GM18499 (cell line): ENCODE measurements at regions not wholly inside any gene's neighbourhood (a gene's known extent, or its start where the extent isn't known, plus 50 kb on each side); places are given as distances from the start of the nearest gene placed in this dataset.
A peak's percentile ranks its signal among the peaks of the same experiment; 100 is the strongest.
"Not testable (repeated sequence)": the region's sequence is repeated elsewhere in the genome, so short reads cannot be mapped to it uniquely, and the experiment has no call there.

Experiments used
- ATAC-seq: cut with Tn5 transposase; IDR thresholded peaks from one replicate; pipeline ENCODE4 v1.9.1; 2021; ENCODE audit warnings: moderate number of reproducible peaks; ENCODE audit not compliant: insufficient read depth, unreplicated experiment

DNA sequence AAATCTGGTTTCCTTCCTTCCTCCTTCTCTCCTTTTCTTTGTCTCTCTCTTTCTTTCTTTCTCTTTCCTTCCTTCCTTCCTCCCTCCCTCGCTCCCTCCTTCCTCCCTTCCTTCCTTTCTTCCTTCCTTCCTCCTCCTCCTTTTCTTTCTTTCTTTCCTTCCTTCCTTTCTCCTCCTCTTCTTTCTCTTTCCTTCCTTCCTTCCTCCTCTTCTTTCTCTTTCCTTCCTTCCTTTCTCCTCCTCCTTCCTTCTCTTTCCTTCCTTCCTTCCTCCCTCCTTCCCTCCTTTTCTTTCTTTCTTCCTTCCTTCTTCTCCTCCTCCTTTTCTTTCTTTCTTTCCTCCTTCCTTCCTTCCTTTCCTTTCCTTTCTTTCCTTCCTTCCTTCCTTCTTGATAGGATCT is 61.2 kb downstream of the VIP start:
- ATAC-seq = no peak

DNA sequence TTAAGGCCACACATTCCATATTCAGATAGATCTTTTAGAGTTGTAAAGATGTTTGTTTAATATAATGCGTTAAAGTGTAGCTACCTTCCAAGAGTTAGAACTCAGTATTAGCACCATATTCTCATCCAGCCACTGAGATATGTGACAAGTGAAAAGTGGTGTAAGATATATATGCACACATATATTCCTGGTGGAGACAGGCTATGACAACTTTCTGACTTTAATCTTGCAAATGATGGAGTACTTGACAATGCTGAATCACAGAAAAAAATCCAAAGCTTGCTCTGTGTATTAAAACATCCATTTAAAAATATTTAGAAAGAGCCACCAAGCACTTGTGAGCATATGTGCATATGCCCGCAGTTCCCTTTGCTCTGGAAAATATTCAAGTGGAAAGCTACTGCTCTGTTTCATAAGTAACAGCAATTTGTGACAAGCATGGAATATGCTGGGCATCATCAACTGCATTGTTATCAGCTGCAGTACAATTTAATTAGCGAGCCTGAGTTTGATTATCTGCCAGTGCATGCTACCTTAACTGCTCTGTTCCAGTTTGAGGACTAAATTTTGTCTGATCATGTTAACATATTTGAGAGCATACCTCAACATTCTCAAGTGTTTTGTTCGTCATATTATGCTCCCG is 64.8 kb downstream of the VIP start:
- ATAC-seq = no peak

DNA sequence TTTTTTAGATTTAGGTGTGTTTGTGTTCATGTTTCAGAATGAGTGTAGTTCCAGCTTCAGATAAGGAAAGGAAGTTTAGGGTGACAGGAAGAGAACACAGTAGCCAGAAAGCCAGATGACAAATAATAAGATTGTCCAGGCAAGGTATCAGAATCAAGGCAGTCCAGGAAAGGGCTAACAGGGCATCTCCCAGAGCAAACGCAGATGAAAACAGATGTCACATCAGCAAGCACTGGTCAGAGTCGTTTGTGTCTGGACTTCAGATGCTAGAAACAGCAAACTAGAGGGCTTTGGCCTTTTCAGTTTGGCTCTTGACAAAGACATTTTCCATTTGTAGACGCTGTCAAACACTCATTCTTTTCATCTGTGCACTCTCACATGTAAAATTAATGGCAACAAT is 65.5 kb downstream of the VIP start:
- no peak for ATAC-seq

DNA sequence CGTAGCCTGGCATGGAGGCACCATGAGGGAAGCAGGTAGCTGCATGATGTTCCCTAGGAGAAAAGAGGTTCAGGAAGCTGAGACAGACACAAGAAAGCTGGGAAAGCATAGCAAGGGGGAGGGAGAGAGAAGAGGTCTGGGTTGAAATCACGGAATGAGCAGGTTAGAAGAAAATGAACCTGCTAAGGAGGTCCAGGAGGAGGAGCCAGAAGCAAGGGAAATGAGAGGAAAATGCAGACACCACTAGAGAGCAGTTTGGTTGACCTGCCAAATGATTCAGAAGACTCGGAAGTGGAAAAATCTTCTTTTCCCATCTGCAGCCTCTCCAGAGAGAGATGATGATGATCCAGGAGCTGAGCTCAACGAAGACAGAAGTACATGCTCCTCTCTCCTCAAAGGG is 70.9 kb downstream of the VIP start:
- no peak for ATAC-seq

DNA sequence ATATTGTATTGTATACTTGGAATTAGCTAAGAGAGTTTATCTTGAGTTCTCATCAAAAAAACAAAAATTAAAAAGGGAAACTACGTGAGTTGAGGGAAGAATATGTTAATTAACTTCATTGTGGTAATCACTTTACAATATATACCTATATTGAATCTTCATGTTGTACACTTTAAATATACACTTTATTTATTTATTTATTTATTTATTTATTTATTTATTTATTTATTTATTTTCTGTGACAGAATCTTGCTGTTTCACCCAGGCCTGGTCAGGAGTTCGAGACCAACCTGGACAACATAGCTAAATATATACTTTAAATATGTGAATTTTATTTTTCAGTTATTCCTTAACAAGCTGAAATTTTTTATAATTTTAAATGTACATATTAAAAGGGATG is 74.1 kb downstream of the VIP start:
- ATAC-seq = no peak

DNA sequence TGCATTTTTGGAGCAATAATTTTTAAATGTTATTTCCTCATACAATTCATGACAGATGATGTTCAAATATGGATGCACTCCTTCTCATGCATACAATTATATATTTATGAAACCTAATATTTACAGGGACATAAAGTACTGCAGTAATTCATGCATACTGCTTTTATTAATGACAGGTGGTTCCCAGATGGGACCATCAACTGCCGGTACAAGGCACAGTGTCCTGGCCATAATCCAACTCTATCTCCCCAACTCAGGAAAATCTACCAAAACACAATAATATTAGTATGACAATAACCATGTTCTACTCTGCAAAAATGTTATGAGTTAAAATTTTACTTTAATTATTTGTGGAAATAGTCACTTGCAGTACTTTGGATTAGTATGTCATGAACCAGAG is 77.8 kb downstream of the VIP start:
- ATAC-seq = no peak

DNA sequence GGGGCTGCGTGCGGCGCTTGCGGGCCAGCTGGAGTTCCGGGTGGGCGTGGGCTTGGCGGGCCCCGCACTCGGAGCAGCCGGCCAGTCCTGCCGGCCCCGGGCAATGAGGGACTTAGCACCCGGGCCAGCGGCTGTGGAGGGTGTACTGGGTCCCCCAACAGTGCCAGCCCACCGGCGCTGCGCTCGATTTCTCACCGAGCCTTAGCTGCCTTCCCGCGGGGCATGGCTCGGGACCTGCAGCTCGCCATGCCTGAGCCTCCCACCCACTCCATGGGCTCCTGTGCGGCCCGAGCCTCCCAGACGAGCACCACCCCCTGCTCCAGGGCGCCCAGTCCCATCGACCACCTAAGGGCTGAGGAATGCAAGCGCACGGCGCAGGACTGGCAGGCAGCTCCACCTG is 83.8 kb downstream of the VIP start:
- ATAC-seq = not testable (repeated sequence)

DNA sequence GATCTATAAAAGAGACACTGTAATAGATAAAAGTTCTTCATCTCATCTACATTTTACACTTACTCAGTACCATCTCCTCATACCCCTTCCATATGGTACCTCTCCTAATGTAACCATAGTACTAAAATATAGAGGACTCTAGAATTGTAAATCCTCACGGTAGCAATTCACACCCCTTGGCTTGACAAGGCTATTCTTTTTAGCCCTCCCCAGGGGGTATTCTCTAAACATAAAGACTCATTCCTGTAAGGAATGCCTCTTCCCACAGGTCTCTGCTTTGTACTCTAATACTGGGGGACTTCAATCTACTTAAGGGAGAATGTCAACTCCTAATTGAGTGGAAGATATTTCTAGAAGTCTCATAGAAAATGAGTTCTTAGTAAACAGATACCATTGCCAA is 85.9 kb downstream of the VIP start:
- no peak for ATAC-seq

DNA sequence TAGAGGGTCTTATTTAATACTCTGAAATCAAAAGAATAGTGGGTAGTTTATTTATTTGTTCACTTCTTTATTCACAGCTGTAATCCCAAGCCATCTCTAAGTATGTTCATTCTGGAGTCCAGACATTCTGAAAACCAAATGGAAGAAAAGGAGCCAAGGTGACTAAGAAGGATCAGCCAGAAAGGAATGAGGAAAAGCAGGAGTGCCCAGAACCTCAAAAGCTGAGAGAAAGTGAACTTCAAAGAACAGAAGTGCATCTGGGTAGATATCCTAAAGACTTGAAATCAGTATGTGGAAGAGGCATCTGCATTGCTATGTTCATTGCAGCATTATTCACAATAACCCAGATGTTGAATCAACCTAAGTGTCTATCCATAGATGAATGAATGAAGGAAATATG is 94.8 kb downstream of the VIP start:
- no peak for ATAC-seq

DNA sequence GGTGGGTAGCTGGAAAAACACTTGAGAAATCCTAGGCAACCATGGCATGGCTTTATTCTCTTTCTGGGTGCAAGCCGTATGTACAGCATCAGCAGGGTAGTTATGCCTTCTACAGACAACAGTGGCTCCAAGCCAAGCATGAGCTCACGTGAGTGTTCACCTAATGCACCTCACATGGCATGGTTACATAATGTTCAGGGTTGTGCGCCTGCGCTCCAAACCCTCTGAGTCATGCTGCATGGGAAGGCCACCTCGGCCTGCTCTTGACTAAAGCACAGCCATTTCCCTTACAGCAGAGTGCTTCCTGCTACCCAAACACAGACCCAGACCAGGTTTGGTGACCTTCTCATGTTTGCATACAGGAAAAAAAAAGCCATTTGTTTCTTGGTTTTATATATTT is 96.2 kb downstream of the VIP start:
- ATAC-seq = no peak

DNA sequence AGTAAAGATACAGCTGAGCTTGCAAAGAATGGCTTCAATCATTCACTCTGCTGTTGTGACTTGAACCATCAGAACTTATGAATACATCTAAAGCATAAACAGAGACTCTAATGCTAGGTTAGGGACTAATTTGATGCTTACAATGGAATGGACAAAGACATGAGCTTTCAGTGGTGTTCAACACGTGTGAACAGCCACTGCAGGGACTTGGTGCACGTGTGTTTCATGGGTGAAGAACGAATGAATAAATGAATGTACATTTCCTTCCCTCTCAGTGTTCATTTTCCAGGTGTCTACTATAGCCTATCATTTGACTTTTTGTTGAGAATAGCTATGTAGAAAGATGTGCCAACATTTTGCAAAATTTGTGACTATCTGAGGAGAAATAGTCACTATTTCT is 98.3 kb downstream of the VIP start:
- ATAC-seq = no peak

DNA sequence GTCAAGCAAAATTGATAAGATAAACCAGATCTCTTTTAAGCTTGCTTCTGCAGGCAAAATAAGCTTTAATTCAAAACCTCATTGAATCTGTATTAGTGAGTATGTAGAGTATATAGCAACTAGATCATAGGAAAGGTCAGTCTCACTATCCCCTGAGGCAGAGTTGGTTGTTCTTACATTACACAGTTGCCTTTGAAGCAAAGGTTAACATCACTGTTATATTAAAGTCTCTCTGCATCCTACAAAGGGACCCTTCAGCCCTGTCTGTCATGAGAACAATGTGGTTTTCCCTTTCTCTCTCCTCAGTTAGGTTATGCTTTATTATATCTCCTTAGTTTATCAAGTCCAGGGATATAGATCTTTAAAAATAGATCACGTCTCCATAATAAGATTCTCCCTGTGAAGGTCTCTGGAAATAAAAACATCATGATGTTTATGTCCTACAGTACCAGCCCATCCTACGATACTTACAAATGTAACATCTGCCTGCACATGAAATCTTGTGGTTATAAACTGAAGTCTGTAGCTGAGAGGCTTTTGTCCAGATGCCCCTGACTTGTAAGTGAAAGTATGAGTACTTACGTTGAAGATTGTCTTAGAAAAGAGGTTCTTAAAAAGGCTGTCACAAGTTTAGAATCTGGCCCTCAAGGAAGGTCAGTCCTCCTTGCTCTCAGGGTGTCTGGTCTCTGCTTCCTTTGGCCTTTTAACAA is 103.6 kb downstream of the VIP start:
- ATAC-seq = no peak

DNA sequence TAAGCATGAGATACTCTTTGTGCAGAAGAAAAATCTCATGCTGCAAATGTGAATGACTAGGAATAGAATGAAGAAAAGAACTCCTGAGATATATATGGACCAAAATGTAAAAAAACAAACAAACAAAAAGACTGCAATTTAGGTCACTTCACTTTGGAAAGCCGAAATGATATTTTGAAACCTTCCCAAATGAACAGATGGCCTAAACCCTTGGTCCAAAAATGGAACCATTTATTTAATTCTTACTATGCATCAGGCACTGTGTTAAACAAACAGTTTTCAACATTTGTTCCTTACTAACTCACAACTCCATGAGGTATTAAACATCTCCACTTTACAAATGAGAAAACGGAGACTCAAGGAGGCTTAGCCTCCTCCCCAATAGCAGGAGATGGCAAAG is 107.5 kb downstream of the VIP start:
- no peak for ATAC-seq

DNA sequence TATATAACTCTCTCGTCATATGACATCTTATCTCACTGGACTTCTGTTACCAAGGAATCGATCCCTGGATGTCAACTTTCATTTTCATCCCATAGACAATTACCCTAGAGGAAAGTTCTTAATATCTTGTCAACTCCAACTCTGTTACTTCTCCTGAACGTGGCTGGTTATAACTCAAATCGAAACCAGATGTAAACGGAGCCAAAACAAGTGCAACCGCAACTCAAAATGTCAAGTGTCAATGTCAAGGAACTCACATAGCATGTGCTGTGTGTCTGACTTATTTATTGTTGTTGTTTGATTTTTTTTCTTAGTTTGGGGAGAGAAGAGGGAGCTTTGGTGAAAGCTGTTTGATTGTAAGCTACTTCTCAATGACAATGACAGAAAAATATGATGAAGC is 108.6 kb downstream of the VIP start:
- no peak for ATAC-seq

DNA sequence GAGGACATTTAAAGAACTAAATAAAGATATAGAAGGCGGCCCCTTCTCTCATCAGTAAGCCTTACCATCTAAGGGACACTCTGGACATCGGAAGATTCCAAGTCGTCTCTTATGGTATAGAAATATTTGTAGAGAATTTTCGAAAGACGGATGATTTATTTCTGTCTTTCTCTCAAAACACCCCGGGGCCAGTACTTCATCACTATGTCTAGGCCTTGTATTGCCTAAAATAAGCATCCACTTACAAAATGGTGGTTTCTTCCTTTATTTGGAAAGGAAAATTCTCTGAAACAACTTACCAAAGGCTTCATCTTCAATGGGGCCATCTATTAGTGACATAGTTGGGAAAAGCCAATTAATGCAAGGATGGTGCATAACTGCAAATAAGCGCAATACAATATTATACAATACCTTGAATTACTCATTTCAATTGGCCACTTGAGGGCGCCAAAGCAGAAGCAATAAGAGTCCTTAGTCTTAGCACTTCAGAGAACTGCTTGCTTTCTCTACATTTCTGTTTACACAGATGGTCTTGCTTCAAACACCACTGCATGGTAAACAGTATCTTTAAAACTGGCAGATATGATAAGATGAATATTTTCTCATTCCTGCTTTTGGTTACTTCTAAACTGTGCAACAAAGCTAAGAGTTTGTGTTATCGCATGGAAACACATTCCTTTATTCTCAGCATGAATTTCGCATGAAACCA is 113.2 kb downstream of the VIP start:
- peak; percentile 89 for ATAC-seq

DNA sequence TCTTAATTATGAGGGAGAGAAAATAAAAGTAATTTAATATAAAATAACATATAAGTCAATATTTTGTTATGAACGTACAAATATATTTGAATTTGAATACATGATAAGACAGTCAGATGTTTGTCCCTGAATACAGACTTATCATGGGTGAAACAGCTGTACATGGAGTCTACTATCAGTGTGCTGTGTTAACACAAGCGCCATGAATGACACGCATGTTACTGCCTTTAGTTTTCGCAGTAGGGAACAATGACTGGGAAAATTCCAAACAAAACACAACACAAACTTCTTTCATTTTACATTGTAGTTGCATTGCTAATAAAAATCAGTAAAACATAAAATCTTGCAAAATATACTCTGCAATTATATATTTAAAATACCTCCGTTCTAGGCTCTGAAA is 108.6 kb downstream of the FBXO5 start:
- no peak for ATAC-seq

DNA sequence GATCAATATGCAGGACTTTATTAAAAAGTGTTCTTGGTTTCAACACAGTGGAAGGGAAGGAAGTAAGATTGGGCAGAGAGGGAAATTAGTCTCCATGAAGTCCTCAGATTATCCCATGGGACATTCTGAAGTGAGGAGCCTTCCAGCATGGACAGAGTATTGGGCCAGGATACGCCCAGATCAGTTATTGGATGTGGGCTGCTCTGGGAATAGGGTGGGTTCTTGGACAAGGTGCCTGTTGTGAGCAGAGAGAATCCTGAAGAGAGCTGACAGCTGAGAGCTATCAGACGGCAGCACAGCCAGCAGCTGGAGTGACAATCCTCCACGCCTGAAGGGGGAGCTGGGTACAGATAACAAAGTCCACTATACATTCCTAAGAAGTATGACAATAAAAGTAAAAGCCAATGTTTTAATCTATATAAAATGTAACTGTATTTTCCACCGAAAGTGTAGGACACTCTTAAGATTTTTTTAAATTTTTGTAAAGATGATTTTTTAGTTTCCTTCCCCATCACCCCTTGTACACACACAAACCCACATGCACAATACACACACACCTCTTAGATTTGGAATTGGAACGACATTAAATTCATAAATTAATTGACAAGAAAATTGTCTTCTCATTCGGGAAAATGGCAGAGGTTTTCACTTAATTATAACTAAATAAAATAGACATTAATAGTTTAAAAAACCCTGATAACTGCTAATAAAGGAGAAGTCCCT is 107.8 kb downstream of the FBXO5 start:
- ATAC-seq = no peak

DNA sequence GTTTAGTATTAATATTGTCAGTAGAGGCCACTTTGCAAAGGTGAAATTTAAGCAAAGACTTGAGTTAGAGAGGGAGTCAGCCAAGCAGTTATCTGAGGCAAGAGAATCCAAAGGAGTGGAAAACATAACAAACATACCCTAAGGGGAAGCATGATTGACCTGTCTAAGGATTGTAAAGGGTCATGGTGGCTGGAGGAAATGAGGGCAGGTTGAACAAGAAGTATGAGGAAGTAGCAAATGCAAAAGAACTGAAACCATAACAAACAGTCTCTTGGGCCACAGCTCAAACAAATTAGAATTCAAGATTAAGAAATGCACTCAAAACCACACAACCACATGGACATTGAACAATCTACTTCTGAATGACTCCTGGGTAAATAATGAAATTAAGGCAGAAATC is 103.2 kb downstream of the FBXO5 start:
- ATAC-seq = no peak

DNA sequence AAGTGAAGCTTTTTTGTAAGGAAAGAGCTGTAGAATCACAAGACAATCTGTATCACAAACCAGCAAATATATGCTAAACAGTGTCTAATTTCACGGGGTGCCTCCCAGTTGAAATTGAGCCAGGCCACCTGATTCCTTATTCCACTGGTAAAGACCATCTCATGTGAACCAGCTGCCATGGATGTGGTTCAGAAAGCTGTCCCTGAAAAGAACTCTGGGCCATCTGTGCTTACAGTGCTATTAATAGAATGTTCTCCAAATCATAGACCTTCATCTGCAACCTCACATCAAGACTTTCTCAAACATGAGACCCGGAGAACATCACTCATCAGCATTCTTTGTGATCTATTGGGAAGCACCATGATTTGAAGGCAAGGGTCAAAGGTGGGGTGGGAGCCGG is 89.7 kb downstream of the FBXO5 start:
- ATAC-seq = no peak

DNA sequence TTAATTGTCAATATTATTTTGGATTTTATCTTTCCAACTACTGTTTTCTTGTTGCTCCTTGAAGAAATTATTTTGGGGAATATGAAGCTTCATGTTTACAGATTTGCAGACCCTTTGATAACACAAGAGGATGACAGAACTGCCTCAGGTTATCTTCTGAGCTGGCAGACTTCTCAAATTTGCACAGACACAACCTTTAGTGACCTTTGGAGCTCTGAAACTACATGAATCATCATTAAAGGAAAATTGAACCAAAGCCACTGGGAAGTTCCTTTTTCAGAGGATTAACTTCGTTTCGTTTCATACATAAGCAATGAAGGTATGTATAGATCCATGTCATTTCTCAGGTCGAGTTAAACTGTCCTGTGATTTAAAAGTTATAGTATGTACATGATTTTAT is 85.9 kb downstream of the FBXO5 start:
- no peak for ATAC-seq

DNA sequence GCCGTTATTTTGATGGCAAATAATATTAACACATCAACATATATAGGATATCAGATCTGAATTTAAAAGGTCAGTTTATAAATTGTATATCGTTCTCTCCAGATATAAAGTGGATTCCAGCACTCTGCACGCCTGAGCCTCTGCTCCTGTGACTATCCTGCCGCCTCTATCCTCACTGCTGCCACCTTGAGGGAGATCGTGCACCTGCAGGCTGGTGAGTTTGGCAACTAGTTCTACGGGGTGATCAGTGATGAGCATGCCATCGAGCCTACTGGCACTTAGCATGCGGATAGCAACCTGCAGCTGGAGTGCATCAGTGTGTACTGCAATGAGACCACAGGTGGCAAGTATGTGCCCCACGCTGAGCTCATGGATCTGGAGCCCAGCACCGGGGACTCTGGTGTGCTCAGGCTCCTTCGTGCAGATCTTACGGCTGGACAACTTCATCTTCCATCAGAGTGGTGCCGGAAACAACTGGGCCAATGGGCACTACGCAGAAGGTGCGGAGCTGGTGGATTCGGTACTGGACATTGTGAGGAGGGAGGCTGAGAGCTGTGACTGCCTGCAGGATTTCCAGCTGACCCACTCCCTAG is 84.9 kb downstream of the FBXO5 start:
- ATAC-seq = peak; percentile 95
